ENCODE measurements at regions not wholly inside any gene's neighbourhood (a gene's known extent, or its start where the extent isn't known, plus 50 kb on each side); places are given as distances from the start of the nearest gene placed in this dataset.
A peak's percentile ranks its signal among the peaks of the same experiment; 100 is the strongest.
"Not testable (repeated sequence)": the region's sequence is repeated elsewhere in the genome, so short reads cannot be mapped to it uniquely, and the experiment has no call there.

- no peak for DNase-seq
Observed at GRCh38 chr11:96707273-96707672, 317.5 kb downstream of the JRKL start.

DNA sequence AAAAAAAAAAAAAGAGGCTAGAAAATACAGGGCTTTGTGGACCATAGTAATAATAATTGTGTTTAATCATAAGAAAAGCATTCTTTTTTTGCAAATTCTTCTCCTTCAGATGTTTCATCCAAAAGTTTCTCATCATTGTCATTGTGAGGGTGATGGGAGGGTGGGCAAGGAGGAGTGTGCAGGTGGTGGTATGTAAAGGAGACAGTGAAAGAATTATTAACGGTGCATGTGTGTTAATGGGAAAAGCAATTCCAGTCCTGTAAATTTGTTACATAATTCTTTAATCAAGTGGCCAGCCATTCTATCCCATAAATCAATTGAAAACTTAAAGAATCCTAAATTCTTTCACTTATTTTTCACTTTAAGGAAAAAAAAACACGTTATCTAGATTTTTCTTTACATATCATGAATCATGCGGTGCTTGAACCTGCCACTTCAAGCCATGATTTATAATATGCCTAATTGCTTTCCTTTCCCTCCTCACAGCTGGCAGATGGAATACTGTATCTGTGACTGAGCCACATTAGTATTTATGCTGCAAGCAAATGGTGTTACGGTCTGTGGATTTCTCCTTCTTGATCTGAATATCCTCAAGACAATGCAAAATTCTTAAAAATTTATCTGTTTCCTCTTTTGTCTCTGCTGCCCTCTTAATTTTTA lies 318.5 kb downstream of the JRKL start:
- no peak for DNase-seq

- no peak for DNase-seq
Observed at GRCh38 chr11:96713301-96713700, 323.5 kb downstream of the JRKL start.

- no peak for DNase-seq
Observed at GRCh38 chr11:96714689-96715088, 324.9 kb downstream of the JRKL start.

DNA sequence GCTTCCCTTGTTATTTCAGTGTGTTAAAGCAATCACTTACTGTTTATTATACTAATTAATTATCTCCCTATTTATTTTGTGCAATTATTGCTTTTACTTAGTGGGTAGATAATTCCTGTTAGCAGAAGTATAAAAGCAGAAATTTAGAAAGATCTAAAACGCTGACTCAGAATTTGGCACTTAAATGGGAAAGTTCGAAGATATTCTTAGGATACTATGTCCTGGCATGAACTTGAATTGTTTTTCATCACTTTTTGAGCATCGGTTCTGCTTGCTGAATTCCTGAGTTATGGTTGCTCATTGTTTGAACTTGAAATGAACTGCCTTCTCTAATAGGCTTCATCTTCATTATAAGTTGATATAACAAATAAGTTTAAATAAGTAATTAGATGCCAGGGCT lies 325.4 kb downstream of the JRKL start:
- no peak for DNase-seq

DNA sequence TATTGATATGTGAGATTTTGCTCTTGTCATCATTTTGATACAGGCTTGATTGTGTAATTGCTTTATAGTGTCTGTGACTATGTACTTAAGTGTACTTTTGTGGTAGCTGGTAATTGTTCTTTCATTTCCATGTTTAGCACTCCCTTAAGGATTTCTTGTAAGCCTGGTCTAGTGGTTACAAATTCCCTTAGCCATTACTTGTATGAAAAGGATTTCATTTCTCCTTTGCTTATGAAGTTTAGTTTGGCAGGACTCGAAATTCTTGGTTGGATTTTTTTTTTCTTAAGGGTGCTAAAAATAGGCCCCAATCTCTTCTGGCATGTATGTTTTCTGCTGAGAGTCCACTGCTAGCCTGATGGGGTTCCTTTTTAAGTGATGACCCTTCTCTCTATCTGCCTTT lies 346.8 kb downstream of the JRKL start:
- no peak for DNase-seq

- no peak for DNase-seq
Observed at GRCh38 chr11:96738311-96738710, 348.5 kb downstream of the JRKL start.

- DNase-seq = no peak
Observed at GRCh38 chr11:96741068-96741467, 351.3 kb downstream of the JRKL start.

DNA sequence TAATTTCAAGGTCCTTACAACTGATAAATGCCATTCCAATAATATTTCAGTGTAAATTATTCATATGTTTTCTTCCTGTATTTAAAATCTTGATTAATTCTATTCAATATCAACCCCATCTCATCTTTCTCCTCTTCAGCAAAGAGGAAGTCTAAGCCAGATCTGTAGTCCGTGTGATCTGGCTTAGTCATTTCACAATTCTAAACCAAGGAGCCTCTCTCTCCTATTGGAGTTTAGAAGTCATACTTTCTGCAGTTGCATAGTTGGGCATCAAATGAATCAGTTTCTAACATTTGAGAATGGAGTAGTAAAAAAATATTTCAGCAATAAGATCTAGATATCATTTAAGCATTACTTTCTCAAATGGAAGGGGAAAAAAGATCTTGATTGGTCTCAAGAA lies 354.9 kb downstream of the JRKL start:
- DNase-seq = no peak

DNA sequence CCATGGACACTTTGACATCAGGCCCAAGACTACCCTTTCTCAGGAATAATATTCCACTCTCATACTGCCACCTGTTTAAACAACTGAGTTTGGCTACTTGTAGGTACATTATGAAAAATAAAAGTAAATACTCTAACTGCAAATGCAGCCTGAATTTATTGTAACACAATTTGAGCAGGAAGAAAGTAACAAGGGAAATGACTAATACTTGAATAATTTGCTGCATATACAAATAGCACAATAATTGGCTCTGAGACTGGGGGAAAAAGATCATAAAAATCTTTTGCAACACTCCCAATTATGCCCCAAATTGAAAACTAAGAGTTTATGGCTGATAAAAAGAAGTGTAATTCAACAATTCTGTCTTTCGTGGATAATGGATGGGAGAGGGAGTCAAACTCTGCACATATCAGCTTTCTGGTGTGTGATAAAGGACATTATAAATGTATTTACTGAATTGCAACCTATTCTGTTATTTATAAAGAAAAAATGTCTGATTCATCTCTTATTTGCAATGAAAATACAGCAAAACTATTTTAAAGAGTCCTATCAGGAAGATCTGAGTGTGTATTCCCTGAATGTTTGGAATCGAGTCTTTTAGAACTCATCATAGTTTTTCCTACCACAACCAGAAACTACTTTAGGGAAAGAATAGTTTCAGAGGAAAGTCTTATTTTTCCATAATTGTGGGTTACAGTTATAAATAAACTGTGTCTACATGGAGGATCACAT lies 359.0 kb downstream of the JRKL start:
- peak; percentile 47 for DNase-seq

GRCh38 chr11:96751807-96752206 lies 362.0 kb downstream of the JRKL start:
- not testable (repeated sequence) for DNase-seq

- no peak for DNase-seq
Observed at GRCh38 chr11:96752221-96752620, 362.4 kb downstream of the JRKL start.

DNA sequence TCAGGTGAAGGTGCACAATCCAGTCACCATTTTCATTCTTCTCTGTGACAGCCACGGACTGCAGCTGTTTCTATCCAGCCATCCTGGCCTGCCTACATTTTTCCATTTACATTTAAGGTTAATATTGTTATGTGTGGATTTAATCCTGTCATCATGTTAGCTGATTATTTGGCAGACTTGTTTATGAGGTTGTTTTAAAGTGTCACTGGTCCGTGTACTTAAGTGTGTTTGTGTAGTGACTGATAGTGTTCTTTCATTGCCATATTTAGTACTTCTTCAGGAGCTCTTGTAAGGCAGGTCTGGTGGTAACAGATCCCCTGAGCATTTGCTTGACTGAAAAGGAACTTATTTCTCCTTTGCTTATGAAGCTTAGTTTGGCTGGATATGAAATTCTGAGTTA lies 364.2 kb downstream of the JRKL start:
- DNase-seq = no peak

- no peak for DNase-seq
Observed at GRCh38 chr11:96755209-96755608, 365.4 kb downstream of the JRKL start.

GRCh38 chr11:96755752-96756151 lies 365.9 kb downstream of the JRKL start:
- DNase-seq = no peak

DNA sequence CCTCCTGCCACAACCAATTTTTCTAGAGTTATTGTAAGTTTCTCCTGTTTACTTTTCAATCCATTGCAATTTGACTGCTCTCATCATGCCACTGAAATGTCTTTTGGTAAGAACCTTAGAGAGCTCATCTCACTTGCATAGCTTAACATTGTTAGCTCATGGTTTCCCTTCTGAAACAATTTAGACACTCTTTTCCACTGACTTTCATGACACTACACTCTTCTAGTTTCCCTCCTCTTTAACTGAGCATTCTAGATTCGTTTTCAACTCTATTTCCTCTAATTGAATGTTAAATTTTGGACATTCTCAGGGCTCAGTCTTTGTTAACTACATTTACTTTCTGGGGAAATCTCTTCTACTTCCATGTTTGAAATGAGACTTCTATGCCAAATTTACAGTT lies 369.1 kb downstream of the JRKL start:
- DNase-seq = no peak

DNA sequence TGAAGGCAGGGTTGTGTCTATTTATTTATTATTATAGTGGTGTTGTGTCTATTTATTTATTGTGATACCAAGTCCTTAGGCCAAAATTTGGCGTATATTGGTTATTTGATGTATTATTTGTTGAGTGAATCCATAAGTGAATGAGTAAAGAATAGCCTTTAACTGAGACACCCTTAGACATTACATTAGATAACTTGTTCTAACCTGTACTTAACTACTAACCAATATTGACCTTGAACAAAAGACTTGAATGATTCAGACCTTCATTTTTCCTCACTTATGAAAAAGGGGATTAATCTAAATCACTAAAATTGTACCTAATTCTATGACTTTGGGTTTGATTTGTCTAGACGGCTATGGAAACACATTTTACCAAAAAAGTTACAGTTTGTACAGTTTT lies 370.5 kb downstream of the JRKL start:
- no peak for DNase-seq

DNA sequence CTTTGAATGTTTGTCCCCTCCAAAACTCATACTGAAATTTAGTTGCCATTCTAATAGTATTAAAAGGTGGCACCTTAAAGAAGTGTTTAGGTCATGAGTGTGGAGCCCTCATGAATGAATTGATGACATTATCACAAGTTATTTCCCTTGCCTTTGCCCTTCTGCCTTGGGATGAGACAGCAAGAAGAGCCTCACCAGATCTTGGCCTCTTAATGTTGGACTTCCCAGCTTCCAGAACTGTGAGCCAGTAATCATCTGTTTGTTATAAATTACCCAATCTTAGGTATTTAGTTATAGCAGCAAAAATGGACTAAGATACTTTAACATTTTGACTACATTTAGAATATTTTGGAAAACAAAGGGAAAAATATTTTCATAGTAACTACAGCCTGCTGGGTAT lies 371.0 kb downstream of the JRKL start:
- no peak for DNase-seq

- no peak for DNase-seq
Observed at GRCh38 chr11:96761451-96761850, 371.6 kb downstream of the JRKL start.

DNA sequence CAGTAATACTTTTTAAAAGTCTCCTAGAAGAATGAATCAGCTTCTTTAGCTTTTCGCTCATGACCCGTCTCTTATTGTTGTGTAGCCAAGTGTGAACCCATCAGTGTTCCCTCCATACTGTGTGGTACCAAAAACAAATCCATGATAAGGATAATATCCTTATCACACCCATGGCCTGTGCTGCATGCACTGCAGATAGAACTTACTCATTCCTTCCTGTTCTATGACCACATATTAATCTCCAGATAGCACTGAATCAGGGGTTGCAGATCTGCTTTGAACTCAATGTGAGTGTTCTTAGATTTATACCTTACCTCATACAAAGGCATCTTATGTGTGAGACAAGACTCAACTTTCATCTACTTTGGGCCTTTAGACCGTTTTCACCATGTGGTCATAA lies 373.4 kb downstream of the JRKL start:
- DNase-seq = no peak

DNA sequence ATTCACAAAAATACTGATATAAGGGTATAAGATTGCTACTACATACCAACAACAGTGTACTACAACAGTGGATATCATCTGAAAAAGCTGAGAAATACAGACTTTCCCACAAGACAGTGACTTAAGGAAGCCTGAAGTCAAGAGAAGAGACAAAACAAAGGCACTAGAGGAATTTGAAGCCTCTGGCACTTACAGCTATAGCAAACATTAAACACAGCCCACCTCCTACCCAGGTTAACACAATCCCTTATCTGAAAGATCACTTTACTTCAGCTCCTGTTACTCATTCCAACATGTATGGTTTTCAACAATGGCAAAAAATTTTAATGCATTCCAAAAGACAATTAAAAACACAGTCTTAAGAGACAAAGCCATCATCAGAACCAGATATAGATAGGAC lies 388.5 kb downstream of the JRKL start:
- no peak for DNase-seq

- no peak for DNase-seq
Observed at GRCh38 chr11:96779030-96779429, 389.2 kb downstream of the JRKL start.

GRCh38 chr11:96781082-96781481 lies 391.3 kb downstream of the JRKL start:
- DNase-seq = no peak

GRCh38 chr11:96782632-96783031 lies 392.8 kb downstream of the JRKL start:
- DNase-seq = no peak

DNA sequence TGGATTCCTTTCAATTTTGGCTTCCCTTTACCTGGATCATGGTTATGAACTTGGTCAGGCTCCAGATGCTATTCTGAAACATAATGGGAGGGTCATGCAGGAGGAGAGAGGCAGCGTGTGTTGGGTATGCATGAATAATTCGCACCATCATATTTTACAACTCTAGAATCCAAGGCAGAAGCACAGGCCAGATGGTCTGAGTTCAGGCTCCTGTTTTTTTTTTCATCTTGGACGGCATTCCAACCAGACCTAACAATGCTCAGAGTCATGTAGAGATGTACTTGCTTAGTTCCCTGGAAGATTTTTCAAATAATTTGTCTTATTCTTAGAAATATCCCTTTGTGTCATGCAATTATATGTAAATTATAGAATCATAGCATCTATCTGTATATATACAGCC lies 393.5 kb downstream of the JRKL start:
- no peak for DNase-seq
